ENCODE measurements at regions not wholly inside any gene's neighbourhood (a gene's known extent, or its start where the extent isn't known, plus 50 kb on each side); places are given as distances from the start of the nearest gene placed in this dataset.
A peak's percentile ranks its signal among the peaks of the same experiment; 100 is the strongest.
"Not testable (repeated sequence)": the region's sequence is repeated elsewhere in the genome, so short reads cannot be mapped to it uniquely, and the experiment has no call there.

GRCh38 chr7:20083781-20084180 lies 133.4 kb downstream of the MACC1 start:
- H3K36me3 ChIP-seq = no peaks in the 10 kb centered on the region
- no peaks in the 10 kb centered on the region for H3K27me3 ChIP-seq
- H3K9me3 ChIP-seq = no peaks in the 10 kb centered on the region
- H3K4me2 ChIP-seq = no peak overlapping the region
- no peak overlapping the region for H3K9ac ChIP-seq
- H3K4me3 ChIP-seq = no peak overlapping the region
- H3K4me1 ChIP-seq = no peaks in the 10 kb centered on the region
- no peak overlapping the region for H3K27ac ChIP-seq
- H4K20me1 ChIP-seq = no peaks in the 10 kb centered on the region
- TF ChIP-seq Cebpa-rat (IDR thresholded peaks at IDR 0.05) = no peak

GRCh38 chr7:20079080-20079479 lies 138.1 kb downstream of the MACC1 start:
- no peaks in the 10 kb centered on the region for H3K27me3 ChIP-seq
- no peak overlapping the region for H3K4me2 ChIP-seq
- no peak overlapping the region for H3K27ac ChIP-seq
- H3K36me3 ChIP-seq = no peaks in the 10 kb centered on the region
- no peaks in the 10 kb centered on the region for H3K4me1 ChIP-seq
- no peak overlapping the region for H3K9ac ChIP-seq
- H4K20me1 ChIP-seq = no peaks in the 10 kb centered on the region
- no peak for TF ChIP-seq Cebpa-rat (IDR thresholded peaks at IDR 0.05)
- H3K4me3 ChIP-seq = no peak overlapping the region
- H3K9me3 ChIP-seq = no peaks in the 10 kb centered on the region

- Histone ChIP-seq H3K27ac (no peak overlapping the region), H3K27me3 (no peaks in the 10 kb centered on the region), H3K9ac (no peak overlapping the region), H4K20me1 (no peaks in the 10 kb centered on the region), H3K4me3 (no peak overlapping the region), H3K4me2 (no peak overlapping the region), H3K9me3 (no peaks in the 10 kb centered on the region), H3K4me1 (no peaks in the 10 kb centered on the region), H3K36me3 (no peaks in the 10 kb centered on the region)
- no peak for TF ChIP-seq Cebpa-rat (IDR thresholded peaks at IDR 0.05)
These were observed 140.3 kb downstream of the MACC1 start for GRCh38 chr7:20076835-20077234.

GRCh38 chr7:20075992-20076820 lies 141.0 kb downstream of the MACC1 start:
- no peak for TF ChIP-seq Cebpa-rat (IDR thresholded peaks at IDR 0.05)
- Histone ChIP-seq H3K4me3 (no peak overlapping the region), H3K4me1 (no peaks in the 10 kb centered on the region), H3K36me3 (no peaks in the 10 kb centered on the region), H3K9me3 (no peaks in the 10 kb centered on the region), H3K27ac (no peak overlapping the region), H3K4me2 (no peak overlapping the region), H4K20me1 (no peaks in the 10 kb centered on the region), H3K27me3 (no peaks in the 10 kb centered on the region), H3K9ac (no peak overlapping the region)

GRCh38 chr7:20075440-20075839 lies 141.7 kb downstream of the MACC1 start:
- Histone ChIP-seq H3K4me1 (no peaks in the 10 kb centered on the region), H3K27ac (no peak overlapping the region), H3K4me3 (no peak overlapping the region), H3K4me2 (no peak overlapping the region), H3K36me3 (no peaks in the 10 kb centered on the region), H3K27me3 (no peaks in the 10 kb centered on the region), H4K20me1 (no peaks in the 10 kb centered on the region), H3K9me3 (no peaks in the 10 kb centered on the region), H3K9ac (no peak overlapping the region)
- TF ChIP-seq Cebpa-rat (IDR thresholded peaks at IDR 0.05) = no peak

GRCh38 chr7:20068004-20068403 lies 149.2 kb downstream of the MACC1 start:
- H3K36me3 ChIP-seq, H3K9ac ChIP-seq, H3K27ac ChIP-seq, H3K4me3 ChIP-seq, H3K4me2 ChIP-seq, H3K27me3 ChIP-seq, H3K9me3 ChIP-seq, H4K20me1 ChIP-seq: not testable (repeated sequence)
- H3K4me1 ChIP-seq = peaks cover 29% of the 10 kb centered on the region

GRCh38 chr7:20064974-20065862 lies 152.0 kb downstream of the MACC1 start:
- Histone ChIP-seq H3K27ac (no peak overlapping the region; the same call in 1 of the 2 replicates), H3K27me3 (no peaks in the 10 kb centered on the region), H4K20me1 (no peaks in the 10 kb centered on the region), H3K9me3 (peaks cover 10% of the 10 kb centered on the region; the same call in 1 of the 2 replicates), H3K9ac (no peak overlapping the region), H3K4me3 (peak overlapping the region; percentile 29; the same call in 1 of the 2 replicates), H3K4me2 (peak overlapping the region; percentile 73), H3K36me3 (no peaks in the 10 kb centered on the region), H3K4me1 (peaks cover 29% of the 10 kb centered on the region)
- TF ChIP-seq Cebpa-rat (IDR thresholded peaks at IDR 0.05) = no peak

GRCh38 chr7:20064181-20064970 lies 152.8 kb downstream of the MACC1 start:
- H3K4me1 ChIP-seq = peaks cover 29% of the 10 kb centered on the region
- H3K36me3 ChIP-seq = no peaks in the 10 kb centered on the region
- no peak for TF ChIP-seq Cebpa-rat (IDR thresholded peaks at IDR 0.05)
- H3K9me3 ChIP-seq = peaks cover 10% of the 10 kb centered on the region; the same call in 1 of the 2 replicates
- H3K9ac ChIP-seq = no peak overlapping the region
- no peaks in the 10 kb centered on the region for H4K20me1 ChIP-seq
- no peak overlapping the region for H3K27ac ChIP-seq
- no peak overlapping the region for H3K4me3 ChIP-seq
- H3K4me2 ChIP-seq = peak overlapping the region; percentile 73
- H3K27me3 ChIP-seq = no peaks in the 10 kb centered on the region

- peaks cover 29% of the 10 kb centered on the region for H3K4me1 ChIP-seq
- no peak overlapping the region for H3K27ac ChIP-seq
- no peak overlapping the region for H3K9ac ChIP-seq
- no peak overlapping the region for H3K4me3 ChIP-seq
- no peak for TF ChIP-seq Cebpa-rat (IDR thresholded peaks at IDR 0.05)
- H3K4me2 ChIP-seq = no peak overlapping the region
- no peaks in the 10 kb centered on the region for H3K27me3 ChIP-seq
- no peaks in the 10 kb centered on the region for H4K20me1 ChIP-seq
- no peaks in the 10 kb centered on the region for H3K36me3 ChIP-seq
- peaks cover 10% of the 10 kb centered on the region; the same call in 1 of the 2 replicates for H3K9me3 ChIP-seq
These were observed 153.5 kb downstream of the MACC1 start for GRCh38 chr7:20063644-20064043.
